ENCODE measurements at regions not wholly inside any gene's neighbourhood (a gene's known extent, or its start where the extent isn't known, plus 50 kb on each side); places are given as distances from the start of the nearest gene placed in this dataset.

DNA sequence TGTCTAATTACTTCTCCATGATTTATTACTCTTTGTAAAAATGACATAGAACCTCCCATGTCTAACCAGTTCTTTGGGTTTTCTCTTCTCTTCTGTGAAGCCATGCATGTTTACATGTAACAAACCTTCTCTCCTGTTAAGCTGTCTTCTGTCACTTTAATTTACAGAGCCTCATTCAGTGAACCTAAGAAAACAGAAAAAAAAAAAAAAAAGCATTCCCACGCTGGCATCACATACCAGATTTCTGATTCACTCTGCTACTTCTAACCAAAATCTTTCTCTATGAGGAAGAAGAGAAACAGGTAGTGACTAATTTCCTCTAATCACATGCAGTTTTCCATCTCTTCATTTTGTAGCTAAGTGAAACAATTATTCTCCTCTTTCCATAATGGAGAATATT is 141.4 kb upstream of the CXADR start:
- Histone ChIP-seq H3K36me3 (ENCODE audit: low read depth) (no peaks in the 10 kb centered on the region), H4K20me1 (ENCODE audit: insufficient read depth) (no peaks in the 10 kb centered on the region), H3K4me1 (ENCODE audit: insufficient read depth) (peaks cover 14% of the 10 kb centered on the region), H3K9ac (peak overlapping the region; percentile 31), H2AFZ (peak overlapping the region; percentile 46; the same call in 1 of the 2 replicates), H3K27me3 (replicated peaks; ENCODE audit: insufficient read depth) (no peaks in the 10 kb centered on the region), H3K27ac (peak overlapping the region; percentile 64), H3K4me2 (ENCODE audit: unreplicated experiment) (peak overlapping the region; percentile 46), H3F3A (ENCODE audit: insufficient read depth) (no peaks in the 10 kb centered on the region), H3K9me3 (ENCODE audit: low read depth) (no peaks in the 10 kb centered on the region), H3K4me3 (peak overlapping the region; percentile 12; the same call in 1 of the 2 replicates), H3K79me2 (ENCODE audit: insufficient read depth) (no peaks in the 10 kb centered on the region), H3K9me2 (ENCODE audit: insufficient read depth) (no peaks in the 10 kb centered on the region)
- DNase-seq, result peak; percentile 85
- TF ChIP-seq EZH2 (IDR thresholded peaks at IDR 0.05; ENCODE audit: insufficient read depth, poor library complexity, severe bottlenecking), result no peak
- no peak for TF ChIP-seq EZH2phosphoT487 (IDR thresholded peaks at IDR 0.05; ENCODE audit: insufficient read depth, low read depth)
- in situ Hi-C loops (cut with MboI), result no loop called here
- WGBS, 2 experiments (ENCODE audit: low coverage in 1 of 2, low lambda C conversion rate in 2 of 2, missing lambda C conversion rate in 2 of 2), result 0% methylated on average over 1 of the region's 1 CpG

DNA sequence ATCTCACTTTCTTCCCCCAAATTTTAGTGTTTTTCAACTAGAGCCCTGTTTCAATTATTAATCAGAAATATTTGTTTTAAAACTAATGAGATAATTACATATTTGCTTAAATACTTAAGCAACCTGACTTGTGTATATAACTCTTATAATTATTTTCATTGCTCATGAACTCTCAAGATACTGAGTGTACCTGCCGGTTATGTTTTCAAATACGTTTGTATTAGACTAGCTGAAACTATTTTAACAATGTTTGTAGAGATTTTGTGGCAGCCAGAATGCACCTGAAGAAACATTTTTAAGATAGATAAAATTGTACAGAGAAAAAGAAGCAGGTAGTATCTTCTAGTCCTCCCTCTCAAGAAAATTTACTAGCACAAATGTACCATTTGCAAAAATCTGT is 140.6 kb upstream of the CXADR start:
- in situ Hi-C loops (cut with MboI), result no loop called here
- Histone ChIP-seq H3K27me3 (replicated peaks; ENCODE audit: insufficient read depth) (no peaks in the 10 kb centered on the region), H3K9me2 (ENCODE audit: insufficient read depth) (no peaks in the 10 kb centered on the region), H4K20me1 (ENCODE audit: insufficient read depth) (no peaks in the 10 kb centered on the region), H3K79me2 (ENCODE audit: insufficient read depth) (no peaks in the 10 kb centered on the region), H2AFZ (peak overlapping the region; percentile 0; the same call in 1 of the 2 replicates), H3K4me2 (ENCODE audit: unreplicated experiment) (no peak overlapping the region), H3K9ac (no peak overlapping the region), H3K9me3 (ENCODE audit: low read depth) (no peaks in the 10 kb centered on the region), H3K27ac (peak overlapping the region; percentile 64; the same call in 1 of the 2 replicates), H3K36me3 (ENCODE audit: low read depth) (no peaks in the 10 kb centered on the region), H3K4me1 (ENCODE audit: insufficient read depth) (peaks cover 14% of the 10 kb centered on the region), H3F3A (ENCODE audit: insufficient read depth) (no peaks in the 10 kb centered on the region), H3K4me3 (no peak overlapping the region)
- no peak for DNase-seq
- TF ChIP-seq EZH2 (IDR thresholded peaks at IDR 0.05; ENCODE audit: insufficient read depth, poor library complexity, severe bottlenecking), result no peak
- TF ChIP-seq EZH2phosphoT487 (IDR thresholded peaks at IDR 0.05; ENCODE audit: insufficient read depth, low read depth), result no peak
- WGBS, 2 experiments (ENCODE audit: low coverage in 1 of 2, low lambda C conversion rate in 2 of 2, missing lambda C conversion rate in 2 of 2), result 88 to 90% methylated on average over 2 of the region's 2 CpGs

DNA sequence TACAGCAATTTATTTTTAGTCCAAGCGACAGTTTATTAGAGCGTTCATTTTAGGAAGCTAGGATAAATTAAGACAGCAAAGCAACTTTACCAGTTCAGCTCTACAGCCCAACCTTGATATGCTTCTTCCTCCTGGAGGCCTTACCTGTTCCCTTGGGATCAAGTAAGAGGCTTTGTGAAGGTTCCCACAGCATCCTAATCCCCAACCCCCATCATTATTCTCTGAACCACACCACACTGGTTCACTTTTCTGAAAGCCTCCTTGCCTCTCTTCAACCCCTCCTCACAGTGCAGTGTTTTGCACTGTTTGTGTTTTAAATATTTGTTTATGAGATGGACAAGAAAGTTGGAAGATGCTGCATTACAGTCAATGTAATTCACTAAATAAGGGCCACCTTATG is 126.3 kb upstream of the CXADR start:
- WGBS, 2 experiments (ENCODE audit: low coverage in 1 of 2, low lambda C conversion rate in 2 of 2, missing lambda C conversion rate in 2 of 2), result 31 to 32% methylated on average over 2 of the region's 2 CpGs
- no peak overlapping the region for H3K4me3 ChIP-seq

DNA sequence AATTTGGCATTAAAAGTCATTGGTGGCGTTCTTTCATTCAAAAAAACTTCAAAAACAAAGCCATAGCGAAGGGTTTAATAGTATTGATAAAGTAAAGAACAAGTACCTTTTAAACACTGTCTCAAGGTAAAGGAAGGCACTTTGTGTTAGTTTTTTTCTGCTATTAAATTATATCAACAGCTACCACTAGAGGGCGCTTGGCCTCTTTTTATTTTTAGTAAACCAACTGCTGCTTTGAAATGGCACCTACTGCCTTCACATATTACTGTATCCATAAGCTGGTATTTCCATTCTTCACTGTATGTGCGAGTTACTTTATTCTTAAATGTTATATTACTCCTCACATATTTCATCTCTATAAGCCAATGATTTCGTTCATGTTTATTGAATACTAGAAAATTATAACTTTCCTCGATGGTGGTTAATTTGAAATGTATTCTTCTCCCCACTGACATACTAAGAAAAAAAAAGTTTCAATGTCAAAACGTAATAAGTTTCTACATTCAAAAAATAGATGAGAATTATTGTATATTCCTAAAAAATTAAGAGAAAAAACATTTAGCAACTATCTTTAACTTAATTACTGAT is 125.7 kb upstream of the CXADR start:
- Histone ChIP-seq H3K4me1 (ENCODE audit: insufficient read depth) (no peaks in the 10 kb centered on the region), H4K20me1 (ENCODE audit: insufficient read depth) (no peaks in the 10 kb centered on the region), H3K4me3 (no peak overlapping the region), H3K9me2 (ENCODE audit: insufficient read depth) (no peaks in the 10 kb centered on the region), H3K4me2 (ENCODE audit: unreplicated experiment) (no peak overlapping the region), H3K79me2 (ENCODE audit: insufficient read depth) (no peaks in the 10 kb centered on the region), H3K9me3 (ENCODE audit: low read depth) (no peaks in the 10 kb centered on the region), H3F3A (ENCODE audit: insufficient read depth) (no peaks in the 10 kb centered on the region), H3K27ac (no peak overlapping the region), H3K9ac (no peak overlapping the region), H2AFZ (no peak overlapping the region), H3K36me3 (ENCODE audit: low read depth) (no peaks in the 10 kb centered on the region), H3K27me3 (replicated peaks; ENCODE audit: insufficient read depth) (no peaks in the 10 kb centered on the region)
- no peak for TF ChIP-seq EZH2phosphoT487 (IDR thresholded peaks at IDR 0.05; ENCODE audit: insufficient read depth, low read depth)
- no peak for TF ChIP-seq EZH2 (IDR thresholded peaks at IDR 0.05; ENCODE audit: insufficient read depth, poor library complexity, severe bottlenecking)
- DNase-seq, result peak; percentile 68
- WGBS, 2 experiments (ENCODE audit: low coverage in 1 of 2, low lambda C conversion rate in 2 of 2, missing lambda C conversion rate in 2 of 2), result 13 to 15% methylated on average over 7 of the region's 7 CpGs
- in situ Hi-C loops (cut with MboI), result no loop called here

More for the DNA sequence above, 126.3 kb upstream of the CXADR start:
- H3K79me2 ChIP-seq (ENCODE audit: insufficient read depth), result no peaks in the 10 kb centered on the region
- H3K4me1 ChIP-seq (ENCODE audit: insufficient read depth), result no peaks in the 10 kb centered on the region
- no peak overlapping the region for H3K27ac ChIP-seq
- H3F3A ChIP-seq (ENCODE audit: insufficient read depth), result no peaks in the 10 kb centered on the region
- H3K9me2 ChIP-seq (ENCODE audit: insufficient read depth), result no peaks in the 10 kb centered on the region
- no peaks in the 10 kb centered on the region for H3K36me3 ChIP-seq (ENCODE audit: low read depth)
- H3K9me3 ChIP-seq (ENCODE audit: low read depth), result no peaks in the 10 kb centered on the region
- in situ Hi-C loops (cut with MboI), result no loop called here
- H2AFZ ChIP-seq, result no peak overlapping the region
- H3K9ac ChIP-seq, result no peak overlapping the region
- no peak for DNase-seq
- TF ChIP-seq EZH2 (IDR thresholded peaks at IDR 0.05; ENCODE audit: insufficient read depth, poor library complexity, severe bottlenecking), result no peak
- no peak for TF ChIP-seq EZH2phosphoT487 (IDR thresholded peaks at IDR 0.05; ENCODE audit: insufficient read depth, low read depth)
- H4K20me1 ChIP-seq (ENCODE audit: insufficient read depth), result no peaks in the 10 kb centered on the region
- no peaks in the 10 kb centered on the region for H3K27me3 ChIP-seq (replicated peaks; ENCODE audit: insufficient read depth)
- no peak overlapping the region for H3K4me2 ChIP-seq (ENCODE audit: unreplicated experiment)

Measured in GM23248 (cell line).